NB4 (cell line): ENCODE measurements at regions not wholly inside any gene's neighbourhood (a gene's known extent, or its start where the extent isn't known, plus 50 kb on each side); places are given as distances from the start of the nearest gene placed in this dataset.

Experiments used
- DNase-seq: peaks from one replicate; pipeline ENCODE4 v3.0.0; 2010; ENCODE audit warnings: low read depth
- H3K4me3 ChIP-seq: one replicate; pipeline ENCODE4 v1.5.1; 2011; ENCODE audit warnings: mild to moderate bottlenecking, low read depth, low read length, moderate library complexity
- MYC ChIP-seq: IDR thresholded peaks from 2 replicates; pipeline ENCODE4 v1.6.1; 2011; ENCODE audit warnings: low read depth, low read length
- POLR2A ChIP-seq: IDR thresholded peaks from 2 replicates; pipeline ENCODE4 v1.6.1; 2011; ENCODE audit warnings: mild to moderate bottlenecking; ENCODE audit not compliant: insufficient read length; ENCODE audit errors: extremely low read depth
- TF ChIP-seq, protein P1 (sequence below): IDR thresholded peaks from one replicate; pipeline ENCODE4 v1.5.1; 2012; ENCODE audit warnings: low read depth, low read length
- TF ChIP-seq, protein P2 (sequence below): IDR thresholded peaks from 2 replicates; pipeline ENCODE4 v1.6.1; 2011; ENCODE audit warnings: low read depth, low read length

DNA sequence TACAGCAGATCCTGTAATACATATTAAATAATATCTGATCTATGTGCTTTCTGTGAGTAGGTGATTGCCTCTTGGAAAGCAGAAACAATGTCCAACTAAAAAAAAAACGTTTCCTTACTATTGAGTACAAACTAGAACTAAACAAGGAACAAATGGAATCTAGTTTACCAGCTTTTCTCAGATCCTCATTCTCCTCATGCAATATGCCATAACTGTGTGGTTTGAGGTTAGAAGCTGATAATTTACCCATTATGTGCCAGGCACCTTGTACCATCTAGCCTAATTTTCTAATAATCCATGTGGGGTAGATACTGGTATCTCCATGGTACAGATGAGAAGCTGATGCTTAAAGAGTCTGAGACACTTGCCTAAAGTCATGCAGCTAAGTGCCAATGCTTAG lies 154.7 kb downstream of the PTGER3 start:
- TF ChIP-seq MYC (no peak), POLR2A (no peak)
- TF ChIP-seq, protein P1, sequence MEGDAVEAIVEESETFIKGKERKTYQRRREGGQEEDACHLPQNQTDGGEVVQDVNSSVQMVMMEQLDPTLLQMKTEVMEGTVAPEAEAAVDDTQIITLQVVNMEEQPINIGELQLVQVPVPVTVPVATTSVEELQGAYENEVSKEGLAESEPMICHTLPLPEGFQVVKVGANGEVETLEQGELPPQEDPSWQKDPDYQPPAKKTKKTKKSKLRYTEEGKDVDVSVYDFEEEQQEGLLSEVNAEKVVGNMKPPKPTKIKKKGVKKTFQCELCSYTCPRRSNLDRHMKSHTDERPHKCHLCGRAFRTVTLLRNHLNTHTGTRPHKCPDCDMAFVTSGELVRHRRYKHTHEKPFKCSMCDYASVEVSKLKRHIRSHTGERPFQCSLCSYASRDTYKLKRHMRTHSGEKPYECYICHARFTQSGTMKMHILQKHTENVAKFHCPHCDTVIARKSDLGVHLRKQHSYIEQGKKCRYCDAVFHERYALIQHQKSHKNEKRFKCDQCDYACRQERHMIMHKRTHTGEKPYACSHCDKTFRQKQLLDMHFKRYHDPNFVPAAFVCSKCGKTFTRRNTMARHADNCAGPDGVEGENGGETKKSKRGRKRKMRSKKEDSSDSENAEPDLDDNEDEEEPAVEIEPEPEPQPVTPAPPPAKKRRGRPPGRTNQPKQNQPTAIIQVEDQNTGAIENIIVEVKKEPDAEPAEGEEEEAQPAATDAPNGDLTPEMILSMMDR: no peak
- TF ChIP-seq, protein P2, sequence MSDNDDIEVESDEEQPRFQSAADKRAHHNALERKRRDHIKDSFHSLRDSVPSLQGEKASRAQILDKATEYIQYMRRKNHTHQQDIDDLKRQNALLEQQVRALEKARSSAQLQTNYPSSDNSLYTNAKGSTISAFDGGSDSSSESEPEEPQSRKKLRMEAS: no peak
- no peak for DNase-seq

DNA sequence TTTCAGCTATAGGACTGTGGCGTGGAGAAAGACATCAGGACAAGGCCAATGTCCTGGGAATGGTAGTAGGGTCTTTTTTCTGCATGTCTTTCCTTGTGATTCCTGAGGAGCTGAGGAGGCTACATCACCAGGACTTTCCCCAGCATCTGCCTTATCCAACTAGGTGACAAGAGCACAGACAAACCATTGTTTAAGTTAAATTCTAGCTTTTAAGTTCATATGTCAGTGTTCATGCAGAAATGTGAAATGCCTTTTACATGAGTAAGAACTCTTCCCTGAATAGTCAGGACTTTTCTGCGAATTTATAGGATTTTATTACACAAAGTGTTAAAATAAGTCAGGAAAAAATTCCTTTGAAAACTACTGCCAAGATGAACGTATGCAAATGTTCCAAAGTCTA lies 154.2 kb downstream of the PTGER3 start:
- no peak for DNase-seq
- TF ChIP-seq POLR2A (no peak), MYC (no peak)
- TF ChIP-seq, protein P2: no peak
- TF ChIP-seq, protein P1: no peak
- no peak overlapping the region for H3K4me3 ChIP-seq

More for the DNA sequence above, 154.7 kb downstream of the PTGER3 start:
- no peak overlapping the region for H3K4me3 ChIP-seq

DNA sequence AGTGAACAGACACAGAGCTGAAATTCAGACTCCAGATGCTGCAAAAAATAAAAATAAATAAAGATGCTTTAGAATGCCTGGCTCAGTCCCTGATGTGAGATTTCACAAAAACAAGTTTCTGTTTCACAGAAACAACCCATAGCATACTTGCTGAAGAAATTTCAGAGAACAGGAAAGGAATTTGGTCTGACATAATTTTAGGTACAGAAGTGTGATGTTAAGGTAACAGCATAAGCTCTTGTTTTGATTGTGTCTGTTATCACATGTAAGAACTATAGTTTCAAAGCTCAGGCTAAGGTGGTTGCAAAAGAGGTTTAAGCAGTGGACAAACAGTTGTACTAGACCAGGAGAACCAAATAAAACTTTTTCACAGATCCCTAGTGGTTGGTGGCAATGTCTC lies 152.1 kb downstream of the PTGER3 start:
- no peak for DNase-seq
- no peak overlapping the region for H3K4me3 ChIP-seq
- TF ChIP-seq, protein P1: no peak
- TF ChIP-seq MYC (no peak), POLR2A (no peak)
- TF ChIP-seq, protein P2: no peak

DNA sequence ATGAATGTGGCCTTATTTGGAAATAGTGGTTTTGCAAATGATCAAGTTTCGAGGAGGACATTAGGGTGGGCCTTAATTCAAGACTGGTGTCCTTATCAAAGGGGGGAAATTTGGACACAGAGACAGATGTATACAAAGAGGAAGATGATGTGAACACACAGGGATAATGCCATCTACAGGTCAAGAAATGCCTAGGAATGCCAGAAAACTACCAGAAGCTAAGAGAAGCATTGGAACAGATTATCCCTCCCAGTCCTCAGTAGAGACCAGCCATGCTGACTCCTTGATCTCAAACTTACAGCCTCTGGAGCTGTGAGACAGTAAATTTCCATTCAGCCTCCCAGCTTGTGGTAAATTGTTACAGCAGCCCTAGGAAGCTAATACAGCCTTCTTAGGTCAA lies 151.4 kb downstream of the PTGER3 start:
- peak; percentile 9 for DNase-seq
- H3K4me3 ChIP-seq: no peak overlapping the region
- TF ChIP-seq POLR2A: no peak
- TF ChIP-seq, protein P1: peak; percentile 24

DNA sequence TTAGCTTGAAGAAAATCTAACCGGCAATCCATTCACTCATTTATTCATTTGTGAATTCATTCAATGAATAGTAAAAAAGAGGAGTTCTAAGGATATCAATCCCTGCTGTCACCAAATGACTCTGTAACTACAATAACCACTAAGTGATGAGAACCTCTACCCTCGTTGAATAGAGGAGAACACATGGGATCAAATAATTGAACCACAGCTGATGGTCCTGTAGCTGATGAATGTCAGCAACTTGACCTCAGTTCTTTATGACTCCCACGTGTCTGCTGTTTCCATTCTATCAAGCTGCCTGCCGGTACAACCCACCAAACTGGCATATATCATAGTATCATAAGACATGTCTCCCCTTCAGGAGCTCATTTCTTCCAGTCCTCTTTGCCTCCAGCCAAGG lies 150.3 kb downstream of the PTGER3 start:
- H3K4me3 ChIP-seq: no peak overlapping the region
- DNase-seq: no peak
- TF ChIP-seq, protein P1: no peak
- no peak for TF ChIP-seq POLR2A
- TF ChIP-seq, protein P2: no peak
- TF ChIP-seq MYC: no peak

DNA sequence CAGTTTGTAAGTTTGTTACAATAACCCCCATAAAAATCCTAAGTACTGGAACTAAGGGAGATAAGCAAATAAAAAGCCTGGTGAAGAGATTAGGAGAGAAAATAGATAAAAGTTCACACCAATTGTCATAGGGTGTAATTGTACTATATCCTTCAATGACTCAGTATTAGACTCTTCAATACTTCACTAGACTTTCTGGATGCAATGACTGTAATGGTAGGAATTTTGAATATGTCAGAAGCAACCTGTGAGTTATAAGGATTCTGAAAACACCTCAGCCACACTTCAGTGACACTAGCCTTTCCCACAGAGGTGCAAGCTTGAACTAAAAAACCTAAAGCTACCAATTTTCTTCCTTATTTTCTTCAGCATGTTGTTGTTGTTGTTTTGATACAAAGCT lies 147.9 kb downstream of the PTGER3 start:
- TF ChIP-seq, protein P2: no peak
- TF ChIP-seq MYC: no peak
- DNase-seq: no peak

More for the DNA sequence above, 147.9 kb downstream of the PTGER3 start:
- H3K4me3 ChIP-seq: no peak overlapping the region
